SK-N-SH treated with all-trans-retinoic acid at 6 μM for 48 hours (cell line): ENCODE measurements at regions not wholly inside any gene's neighbourhood (a gene's known extent, or its start where the extent isn't known, plus 50 kb on each side); places are given as distances from the start of the nearest gene placed in this dataset.

ENCODE experiments used
- BACH2 ChIP-seq: fragments of 250-450 bp; sonication (Bioruptor Pico); IDR thresholded peaks from 2 replicates; pipeline ENCODE4 v1.9.0; 2021; ENCODE audit warnings: mild to moderate bottlenecking, borderline replicate concordance
- CREB5 ChIP-seq: fragments of 250-450 bp; sonication (Bioruptor Pico); IDR thresholded peaks from 2 replicates; pipeline ENCODE4 v1.5.1; 2020; ENCODE audit warnings: low read depth, mild to moderate bottlenecking, moderate library complexity
- ESRRG ChIP-seq: fragments of 250-450 bp; sonication (Bioruptor Pico); IDR thresholded peaks from 2 replicates; pipeline ENCODE4 v1.6.1; 2021; ENCODE audit warnings: mild to moderate bottlenecking
- PATZ1 ChIP-seq: fragments of 250-450 bp; sonication (Bioruptor Pico); IDR thresholded peaks from 2 replicates; pipeline ENCODE4 v1.8.0; 2020; ENCODE audit warnings: mild to moderate bottlenecking, moderate library complexity, borderline replicate concordance
- POU6F1 ChIP-seq: fragments of 250-450 bp; sonication (Bioruptor Pico); IDR thresholded peaks from 2 replicates; pipeline ENCODE4 v1.8.0; 2021; ENCODE audit warnings: low read depth, mild to moderate bottlenecking, moderate library complexity, borderline replicate concordance
- RARB ChIP-seq: fragments of 250-450 bp; sonication (Bioruptor Pico); IDR thresholded peaks from 2 replicates; pipeline ENCODE4 v1.8.0; 2021; ENCODE audit warnings: mild to moderate bottlenecking, moderate library complexity
- ZFP3 ChIP-seq: fragments of 250-450 bp; sonication (Bioruptor Pico); IDR thresholded peaks from 2 replicates; pipeline ENCODE4 v1.5.0; 2020; ENCODE audit warnings: mild to moderate bottlenecking, moderate library complexity

GRCh38 chr2:200748779-200749178, 62.9 kb upstream of the BZW1 start:
- TF ChIP-seq PATZ1 (CRISPR knock-in tag) (no peak), ZFP3 (CRISPR knock-in tag) (no peak), RARB (CRISPR knock-in tag) (no peak), CREB5 (no peak), BACH2 (no peak), ESRRG (no peak), POU6F1 (CRISPR knock-in tag) (no peak)
